GM19395 (cell line): ENCODE measurements at regions not wholly inside any gene's neighbourhood (a gene's known extent, or its start where the extent isn't known, plus 50 kb on each side); places are given as distances from the start of the nearest gene placed in this dataset.
"Not testable (repeated sequence)": the region's sequence is repeated elsewhere in the genome, so short reads cannot be mapped to it uniquely, and the experiment has no call there.

Source experiments
- ATAC-seq: cut with Tn5 transposase; IDR thresholded peaks from one replicate; pipeline ENCODE4 v1.9.1; 2021; ENCODE audit warnings: mild to moderate bottlenecking, moderate library complexity; ENCODE audit not compliant: unreplicated experiment

- no peak for ATAC-seq
Measured at GRCh38 chr14:66315548-66315947, 170.6 kb upstream of the CCDC196 start.

DNA sequence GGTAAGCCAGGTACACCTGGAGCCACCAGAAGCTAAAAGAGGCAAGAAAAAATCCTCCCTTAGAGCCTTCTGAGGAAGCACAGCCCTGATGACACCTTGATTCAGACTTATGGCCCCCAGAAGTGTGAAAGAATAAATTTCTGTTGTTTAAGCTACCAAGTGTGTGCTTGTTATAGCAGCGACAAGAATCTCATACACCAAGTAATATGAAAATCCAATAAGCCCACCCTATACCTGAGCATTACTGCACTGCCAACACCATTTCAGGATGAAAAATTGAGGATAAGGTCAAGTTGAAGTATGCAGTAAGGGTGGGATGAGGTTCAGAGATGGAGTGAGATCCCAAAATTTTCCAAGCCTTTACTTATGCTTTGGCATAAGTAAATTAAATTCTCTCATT, 163.6 kb upstream of the CCDC196 start:
- ATAC-seq: no peak

GRCh38 chr14:66330228-66330627, 155.9 kb upstream of the CCDC196 start:
- ATAC-seq: no peak

GRCh38 chr14:66330916-66331315, 155.3 kb upstream of the CCDC196 start:
- no peak for ATAC-seq

- ATAC-seq: not testable (repeated sequence)
Measured at GRCh38 chr14:66333293-66333692, 152.9 kb upstream of the CCDC196 start.

DNA sequence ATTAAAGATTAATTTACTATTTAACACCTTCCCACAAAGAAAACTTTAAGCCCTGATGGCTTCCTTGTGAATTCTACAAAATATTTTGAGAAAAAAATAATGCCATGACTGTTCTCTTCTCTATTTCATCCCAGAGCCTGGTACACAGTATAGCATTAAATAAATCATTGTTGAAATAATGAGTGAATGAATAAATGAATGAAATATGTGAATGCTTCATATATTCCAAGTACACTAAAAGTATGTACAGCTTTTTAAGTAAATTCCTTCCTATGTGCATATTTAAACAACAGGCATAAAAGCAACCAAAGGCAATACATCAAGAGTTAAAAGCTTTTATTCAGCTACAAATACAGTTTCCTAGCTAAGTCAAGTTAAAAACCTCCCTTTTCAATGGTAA, 144.9 kb upstream of the CCDC196 start:
- ATAC-seq: no peak

DNA sequence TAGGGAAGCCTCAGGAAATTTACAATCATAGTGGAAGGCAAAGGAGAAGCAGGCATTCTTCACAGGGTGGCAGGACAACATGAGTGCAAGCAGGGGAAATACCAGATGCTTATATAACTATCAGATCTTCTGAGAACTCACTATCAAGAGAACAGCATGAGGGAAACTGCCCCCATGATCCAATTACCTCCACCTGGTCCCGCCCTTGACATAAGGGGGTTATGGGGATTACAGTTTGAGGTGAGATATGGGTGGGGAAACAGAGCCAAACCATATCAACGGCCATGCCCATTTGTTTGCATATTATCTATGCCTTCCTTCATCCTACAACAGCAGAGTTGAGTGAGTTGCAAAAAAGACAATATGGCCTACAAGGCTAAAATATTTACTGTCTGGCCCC, 140.2 kb upstream of the CCDC196 start:
- no peak for ATAC-seq

DNA sequence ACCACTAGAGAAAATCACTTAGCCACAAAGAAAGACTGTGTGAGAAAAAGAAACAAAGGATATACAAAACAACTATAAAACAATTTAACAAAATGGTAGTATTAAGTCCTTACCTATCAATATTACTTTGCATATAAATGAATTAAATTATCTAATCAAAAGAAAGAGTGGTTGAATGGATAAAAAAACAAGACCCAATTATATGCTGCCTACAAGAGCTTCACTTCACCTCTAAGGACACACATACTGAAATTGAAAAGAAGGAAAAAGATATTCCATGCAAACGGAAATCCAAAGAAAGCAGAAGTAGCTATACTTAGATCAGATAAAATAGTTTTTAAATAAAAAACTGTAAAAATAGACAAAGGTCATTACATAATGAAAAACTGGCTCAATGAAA, 134.9 kb upstream of the CCDC196 start:
- ATAC-seq: no peak

DNA sequence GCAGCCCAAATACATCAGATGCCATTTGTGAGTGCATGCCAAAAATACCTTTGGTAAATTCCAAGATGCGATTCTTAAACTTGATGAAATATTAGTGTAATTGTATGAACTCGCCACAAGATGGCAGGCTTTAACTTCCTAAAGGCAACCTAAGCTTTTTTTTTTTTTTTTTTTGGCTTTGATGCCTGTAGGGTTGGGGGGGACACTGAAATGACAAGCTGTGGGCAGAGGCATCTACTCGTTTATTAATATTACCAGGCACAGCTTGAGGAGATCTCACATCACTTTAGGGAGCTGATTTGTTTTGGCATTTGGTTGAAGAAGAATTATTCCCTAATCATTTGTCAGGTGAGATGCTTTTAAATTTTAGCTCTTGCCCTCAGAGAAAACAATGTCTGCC, 126.7 kb upstream of the CCDC196 start:
- no peak for ATAC-seq

GRCh38 chr14:66360366-66360926, 125.7 kb upstream of the CCDC196 start:
- ATAC-seq: no peak

GRCh38 chr14:66361013-66361412, 125.2 kb upstream of the CCDC196 start:
- no peak for ATAC-seq

DNA sequence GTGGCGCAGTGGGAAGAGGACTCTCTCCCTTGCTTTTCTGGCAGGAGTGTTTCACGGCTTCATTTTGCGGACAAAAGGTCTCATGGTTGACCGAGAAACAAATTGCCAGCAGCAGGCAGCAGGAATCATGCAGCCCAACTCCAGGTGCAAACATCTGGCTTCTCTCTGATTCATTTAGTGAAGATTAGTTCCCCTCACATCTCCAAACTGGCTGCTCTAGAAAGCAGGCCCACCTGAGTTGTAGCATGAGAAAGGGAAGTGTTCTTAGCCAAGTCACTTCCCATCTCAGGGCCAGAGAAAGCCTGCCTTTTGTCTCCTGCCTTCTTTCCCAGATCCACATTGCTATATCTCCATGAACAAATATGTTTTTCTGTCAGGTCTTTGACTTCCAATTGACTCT, 120.8 kb upstream of the CCDC196 start:
- ATAC-seq: peak; percentile 67

DNA sequence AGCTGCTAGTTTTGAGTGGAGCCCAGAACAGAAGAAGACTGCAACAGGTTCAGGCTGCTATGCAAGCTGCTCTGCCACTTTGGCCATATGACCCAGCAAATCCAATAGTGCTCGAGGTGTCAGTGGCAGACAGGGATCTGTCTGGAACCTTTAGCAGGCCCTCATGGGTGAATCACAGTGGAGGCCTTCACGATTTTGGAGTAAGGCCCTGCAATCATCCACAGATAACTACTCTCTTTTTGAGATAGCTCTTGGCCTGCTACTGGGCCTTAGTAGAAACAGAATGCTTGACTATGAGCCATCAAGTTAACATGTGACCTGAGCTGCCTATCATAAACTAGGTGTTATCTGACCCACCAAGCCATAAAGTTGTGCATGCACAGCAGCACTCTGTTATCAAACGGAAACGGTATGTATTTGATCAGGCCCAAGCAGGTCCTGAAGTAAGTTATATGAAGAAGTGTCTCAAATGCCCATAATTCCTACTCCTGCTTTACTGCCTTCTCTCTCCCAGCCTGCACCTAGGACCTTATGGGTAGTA, 116.9 kb upstream of the CCDC196 start:
- no peak for ATAC-seq

GRCh38 chr14:66371776-66372175, 114.4 kb upstream of the CCDC196 start:
- no peak for ATAC-seq

DNA sequence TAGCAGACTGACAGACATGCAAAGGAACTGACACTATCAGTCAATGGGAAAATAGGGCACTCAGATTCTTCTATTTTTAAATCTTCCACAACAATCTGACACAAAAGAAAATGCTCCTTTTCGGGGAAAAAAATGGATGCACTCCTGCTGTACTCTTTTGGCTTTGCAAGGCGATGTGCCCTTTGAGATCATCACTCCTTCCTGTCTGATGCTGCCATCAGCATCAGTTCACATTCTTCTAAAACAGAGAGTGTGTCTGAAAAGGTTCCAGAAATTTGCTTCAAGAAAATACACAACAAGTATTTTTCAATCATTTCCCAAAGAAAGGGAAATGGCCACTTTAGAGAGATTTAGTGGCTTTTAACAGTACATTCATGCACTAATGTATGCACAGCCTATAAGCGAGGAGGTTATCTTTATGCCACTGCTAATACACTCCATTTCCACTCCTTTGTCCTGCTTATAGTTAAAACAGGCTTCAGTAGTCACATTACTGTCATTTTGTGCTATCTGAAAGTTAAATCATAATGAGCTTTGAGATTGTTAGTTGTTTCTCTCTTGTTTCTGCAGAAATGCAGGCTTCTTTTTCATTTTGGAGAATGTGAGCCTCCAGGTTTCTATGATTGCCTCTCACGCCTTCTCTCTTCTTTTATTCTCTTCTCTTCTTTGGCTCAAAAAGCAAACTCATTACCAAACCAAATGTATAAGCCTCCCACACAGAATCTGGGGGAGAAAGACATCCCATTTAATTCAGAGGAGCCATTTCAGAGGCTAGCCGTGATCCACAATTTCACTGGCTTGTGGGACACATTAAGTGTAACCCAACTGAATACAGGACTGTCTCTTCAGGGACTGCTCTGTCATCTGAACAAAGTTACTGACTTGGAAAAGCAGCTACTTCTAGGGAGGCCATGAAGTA, 110.9 kb upstream of the CCDC196 start:
- no peak for ATAC-seq

DNA sequence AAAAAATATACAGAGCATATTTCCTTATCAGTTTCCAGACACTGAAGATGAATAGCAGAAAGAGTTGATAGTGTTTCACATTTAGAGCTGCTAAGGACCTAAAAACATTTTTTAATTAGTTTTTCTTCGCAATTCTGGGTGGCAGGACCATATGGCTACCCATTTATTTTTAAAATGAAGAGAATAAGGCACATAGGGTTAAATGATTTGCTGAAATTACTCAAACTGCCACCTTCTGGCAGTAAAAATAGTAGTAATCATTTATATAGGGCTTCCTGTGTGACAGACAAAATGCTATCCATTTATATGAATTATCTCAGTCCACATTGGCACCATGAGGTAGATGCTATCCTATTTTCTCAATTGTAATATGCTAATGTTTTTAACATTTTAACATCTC, 108.6 kb upstream of the CCDC196 start:
- no peak for ATAC-seq

GRCh38 chr14:66378712-66379505, 107.3 kb upstream of the CCDC196 start:
- no peak for ATAC-seq

DNA sequence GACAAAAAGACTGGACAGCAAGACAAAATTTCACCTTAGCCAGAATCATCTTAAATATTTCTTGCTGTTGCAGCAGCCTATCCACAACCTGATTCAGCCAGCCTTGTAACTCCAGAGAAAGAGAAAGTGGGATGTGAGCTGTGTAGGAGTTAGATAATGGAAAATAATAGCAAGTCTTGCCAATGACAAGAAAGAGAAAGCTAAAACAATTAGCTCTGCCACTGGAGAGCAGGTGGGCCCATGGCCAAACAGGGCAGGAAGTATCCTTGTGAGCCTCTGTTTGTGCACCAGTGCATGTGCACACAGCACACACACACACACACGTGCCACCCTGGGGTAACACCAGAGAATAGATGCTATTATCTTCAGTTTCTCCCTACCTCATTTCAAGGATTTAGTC, 106.0 kb upstream of the CCDC196 start:
- no peak for ATAC-seq

GRCh38 chr14:66381755-66382154, 104.4 kb upstream of the CCDC196 start:
- no peak for ATAC-seq

DNA sequence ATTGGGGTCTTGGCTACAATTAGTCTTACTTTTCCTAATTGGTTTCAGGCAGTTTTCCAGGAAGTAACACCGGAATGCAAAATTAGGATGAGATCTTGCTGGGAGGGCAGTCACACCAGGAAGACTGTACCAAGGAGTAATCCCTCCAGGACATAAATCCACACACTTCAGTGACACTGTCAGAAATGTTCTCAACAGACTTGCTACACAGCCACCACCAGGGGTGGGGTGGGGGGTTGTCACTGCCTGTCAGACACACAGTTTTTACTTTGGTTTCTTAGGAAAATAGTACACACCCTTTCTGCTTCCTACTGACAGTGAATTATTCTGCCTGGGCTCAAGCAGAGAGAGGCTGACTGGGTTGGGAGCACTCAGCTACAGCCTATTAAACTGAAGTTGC, 102.9 kb upstream of the CCDC196 start:
- no peak for ATAC-seq

DNA sequence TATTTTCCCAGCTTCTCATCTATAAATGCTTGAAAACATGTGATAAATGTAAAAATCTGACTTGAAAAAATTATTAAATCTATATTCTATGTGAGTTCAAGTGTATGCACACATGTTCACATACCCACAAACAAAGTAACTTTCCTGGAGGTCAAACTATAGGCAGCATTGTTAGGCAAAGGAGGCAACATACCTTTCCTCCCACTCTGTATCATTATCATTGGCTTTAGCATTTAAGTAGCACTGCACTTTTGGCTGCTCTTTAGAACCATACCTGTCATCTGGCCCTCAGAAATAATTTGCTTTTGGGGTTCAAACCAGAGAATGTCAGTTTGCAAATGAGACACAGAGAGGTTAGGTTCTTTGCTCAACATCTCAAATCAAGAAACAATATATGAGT, 102.4 kb upstream of the CCDC196 start:
- ATAC-seq: no peak
